ENCODE measurements at regions not wholly inside any gene's neighbourhood (a gene's known extent, or its start where the extent isn't known, plus 50 kb on each side); places are given as distances from the start of the nearest gene placed in this dataset.

GRCh38 chr7:142347091-142347490, 89.2 kb upstream of the PRSS58 start:
- in situ Hi-C loops (cut with HindIII; ENCODE audit: low sequenced_read_pairs) = no loop called here

- in situ Hi-C loops (cut with HindIII; ENCODE audit: low sequenced_read_pairs) = no loop called here
Observed at GRCh38 chr7:142345811-142346210, 88.0 kb upstream of the PRSS58 start.

GRCh38 chr7:142338633-142339501, 81.0 kb upstream of the PRSS58 start:
- in situ Hi-C loops (cut with HindIII; ENCODE audit: low sequenced_read_pairs) = no loop called here

GRCh38 chr7:142337054-142338001, 79.5 kb upstream of the PRSS58 start:
- in situ Hi-C loops (cut with HindIII; ENCODE audit: low sequenced_read_pairs) = no loop called here

GRCh38 chr7:142334806-142335205, 76.9 kb upstream of the PRSS58 start:
- in situ Hi-C loops (cut with HindIII; ENCODE audit: low sequenced_read_pairs) = no loop called here

GRCh38 chr7:142334236-142334635, 76.4 kb upstream of the PRSS58 start:
- in situ Hi-C loops (cut with HindIII; ENCODE audit: low sequenced_read_pairs) = no loop called here

GRCh38 chr7:142332421-142332820, 74.6 kb upstream of the PRSS58 start:
- in situ Hi-C loops (cut with HindIII; ENCODE audit: low sequenced_read_pairs) = no loop called here

GRCh38 chr7:142331941-142332340, 74.1 kb upstream of the PRSS58 start:
- in situ Hi-C loops (cut with HindIII; ENCODE audit: low sequenced_read_pairs) = no loop called here

GRCh38 chr7:142329062-142329790, 71.4 kb upstream of the PRSS58 start:
- in situ Hi-C loops (cut with HindIII; ENCODE audit: low sequenced_read_pairs) = no loop called here

GRCh38 chr7:142328551-142328950, 70.7 kb upstream of the PRSS58 start:
- in situ Hi-C loops (cut with HindIII; ENCODE audit: low sequenced_read_pairs) = no loop called here

- in situ Hi-C loops (cut with HindIII; ENCODE audit: low sequenced_read_pairs) = no loop called here
Observed at GRCh38 chr7:142327628-142328405, 70.0 kb upstream of the PRSS58 start.

- in situ Hi-C loops (cut with HindIII; ENCODE audit: low sequenced_read_pairs) = no loop called here
Observed at GRCh38 chr7:142323706-142324105, 65.8 kb upstream of the PRSS58 start.

- in situ Hi-C loops (cut with HindIII; ENCODE audit: low sequenced_read_pairs) = no loop called here
Observed at GRCh38 chr7:142321391-142321790, 63.5 kb upstream of the PRSS58 start.

GRCh38 chr7:142320883-142321282, 63.0 kb upstream of the PRSS58 start:
- in situ Hi-C loops (cut with HindIII; ENCODE audit: low sequenced_read_pairs) = no loop called here

GRCh38 chr7:142319970-142320369, 62.1 kb upstream of the PRSS58 start:
- in situ Hi-C loops (cut with HindIII; ENCODE audit: low sequenced_read_pairs) = no loop called here

GRCh38 chr7:142314281-142314680, 56.4 kb upstream of the PRSS58 start:
- in situ Hi-C loops (cut with HindIII; ENCODE audit: low sequenced_read_pairs) = no loop called here

GRCh38 chr7:142313528-142313927, 55.7 kb upstream of the PRSS58 start:
- in situ Hi-C loops (cut with HindIII; ENCODE audit: low sequenced_read_pairs) = no loop called here

- in situ Hi-C loops (cut with HindIII; ENCODE audit: low sequenced_read_pairs) = no loop called here
Observed at GRCh38 chr7:142311876-142312275, 54.0 kb upstream of the PRSS58 start.

GRCh38 chr7:142308918-142309317, 51.1 kb upstream of the PRSS58 start:
- in situ Hi-C loops (cut with HindIII; ENCODE audit: low sequenced_read_pairs) = no loop called here

GRCh38 chr7:142308326-142308725, 50.5 kb upstream of the PRSS58 start:
- in situ Hi-C loops (cut with HindIII; ENCODE audit: low sequenced_read_pairs) = no loop called here
